Pancreas (tissue), 10 donors: ENCODE measurements at regions not wholly inside any gene's neighbourhood (a gene's known extent, or its start where the extent isn't known, plus 50 kb on each side); places are given as distances from the start of the nearest gene placed in this dataset.

Source experiments
- ATAC-seq, 4 donors: fragments of 200-7000 bp; cut with Tn5 transposase; one replicate each; pipeline versions ENCODE4 v1.8.0 to v1.9.1; 2020; ENCODE audit warnings: mild to moderate bottlenecking in 4 of 4, moderate library complexity in 4 of 4
- DNase-seq, 6 donors: peaks; one replicate each; pipeline ENCODE4 v3.0.0-alpha.2; 2020
- FAIRE-seq: peaks from 2 replicates; lab custom pipeline; 2012; peaks lifted over from hg19 to GRCh38; lab: Jason Lieb, UNC
- H3K27ac ChIP-seq, 4 donors: fragments of 200-600 bp; sonication (generic); 1 replicate in 3 of 4; 2 replicates in 1 of 4; pipeline versions ENCODE4 v1.5.0 to v1.8.0; 2020
- H3K27me3 ChIP-seq, 4 donors: fragments of 200-600 bp; one replicate each; pipeline ENCODE4 v1.8.0; 2021
- H3K36me3 ChIP-seq, 3 donors: fragments of 200-600 bp; sonication (generic) in 1 of 3; one replicate each; pipeline versions ENCODE4 v1.5.0 to v1.8.0; 2020 to 2021
- H3K4me1 ChIP-seq, 3 donors: fragments of 200-600 bp; one replicate each; pipeline ENCODE4 v1.8.0; 2021
- H3K4me3 ChIP-seq, 4 donors: fragments of 200-600 bp; sonication (generic) in 2 of 4; one replicate each; pipeline versions ENCODE4 v1.5.0 to v1.8.0; 2020 to 2021
- H3K9me3 ChIP-seq, 4 donors: fragments of 200-600 bp; one replicate each; pipeline ENCODE4 v1.8.0; 2021
- WGBS, 2 donors: extraction: QIAGEN DNeasy Blood & Tissue Kit; methylation state at CpG; one replicate each; pipeline ENCODE4 v1.1.7; 2013; 5-methylcytosine and 5-hydroxymethylcytosine counted together
- intact Hi-C, 3 donors: fragments of 100-400 bp; cut with DNase I; formaldehyde crosslinking; loops; one replicate each; pipeline versions ENCODE4 v1.11.1 to v1.14.2; 2022
- TF ChIP-seq, protein P1 (sequence below), 4 donors: fragments of 200-600 bp; sonication (generic) in 3 of 4; IDR thresholded peaks; one replicate each; pipeline versions ENCODE4 v1.5.0 to v1.8.0; 2021; ENCODE audit warnings: antibody characterized with exemption in 4 of 4
- donor health status: healthy with polysubstance abuse.
- donor health status: DM: no; HTN: no; CAD: no; lungs with moderate emphysema.
- donor health status: DM: no; HTN: no; CAD: no.
- donor health status: control.
- donor health status: control.
- donor health status: Bipolar disorder and iron deficiency.
- donor health status: DM: yes; HTN: yes; CAD: no.
- donor health status: DM: no; HTN: no; CAD: no.
- donor health status: DM: no; HTN: no; CAD: no.
- donor health status: DM: yes; HTN: yes; CAD: no.

DNA sequence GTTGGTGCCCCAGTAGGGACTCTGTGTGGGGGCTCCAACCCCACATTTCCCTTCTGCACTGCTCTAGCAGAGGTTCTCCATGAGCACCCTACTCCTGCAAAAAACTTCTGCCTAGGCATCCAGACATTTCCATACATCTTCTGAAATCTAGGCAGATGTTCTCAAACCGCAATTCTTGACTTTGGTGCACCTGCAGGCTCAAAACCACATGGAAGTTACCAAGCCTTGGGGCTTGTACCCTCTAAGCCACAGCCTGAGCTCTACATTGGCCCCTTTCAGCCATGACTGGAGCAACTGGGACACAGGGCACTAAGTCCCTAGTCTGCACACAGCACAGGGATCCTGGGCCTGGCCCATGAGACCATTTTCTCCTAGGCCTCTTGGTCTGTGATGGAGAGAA is 66.5 kb upstream of the VGLL3 start:
- TF ChIP-seq, protein P1, sequence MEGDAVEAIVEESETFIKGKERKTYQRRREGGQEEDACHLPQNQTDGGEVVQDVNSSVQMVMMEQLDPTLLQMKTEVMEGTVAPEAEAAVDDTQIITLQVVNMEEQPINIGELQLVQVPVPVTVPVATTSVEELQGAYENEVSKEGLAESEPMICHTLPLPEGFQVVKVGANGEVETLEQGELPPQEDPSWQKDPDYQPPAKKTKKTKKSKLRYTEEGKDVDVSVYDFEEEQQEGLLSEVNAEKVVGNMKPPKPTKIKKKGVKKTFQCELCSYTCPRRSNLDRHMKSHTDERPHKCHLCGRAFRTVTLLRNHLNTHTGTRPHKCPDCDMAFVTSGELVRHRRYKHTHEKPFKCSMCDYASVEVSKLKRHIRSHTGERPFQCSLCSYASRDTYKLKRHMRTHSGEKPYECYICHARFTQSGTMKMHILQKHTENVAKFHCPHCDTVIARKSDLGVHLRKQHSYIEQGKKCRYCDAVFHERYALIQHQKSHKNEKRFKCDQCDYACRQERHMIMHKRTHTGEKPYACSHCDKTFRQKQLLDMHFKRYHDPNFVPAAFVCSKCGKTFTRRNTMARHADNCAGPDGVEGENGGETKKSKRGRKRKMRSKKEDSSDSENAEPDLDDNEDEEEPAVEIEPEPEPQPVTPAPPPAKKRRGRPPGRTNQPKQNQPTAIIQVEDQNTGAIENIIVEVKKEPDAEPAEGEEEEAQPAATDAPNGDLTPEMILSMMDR (IDR thresholded peaks at IDR 0.05): no peak
- DNase-seq: no peak
- intact Hi-C loops: no loop called here
- H3K4me3 ChIP-seq: no peak overlapping the region
- 93% methylated on average over 1 of the region's 1 CpG for WGBS, 2 donors
- ATAC-seq: no peak
- no peaks in the 10 kb centered on the region for H3K36me3 ChIP-seq
- no peaks in the 10 kb centered on the region for H3K4me1 ChIP-seq
- no peaks in the 10 kb centered on the region for H3K9me3 ChIP-seq
- H3K27ac ChIP-seq: no peak overlapping the region
- no peaks in the 10 kb centered on the region for H3K27me3 ChIP-seq
- FAIRE-seq: no peak

DNA sequence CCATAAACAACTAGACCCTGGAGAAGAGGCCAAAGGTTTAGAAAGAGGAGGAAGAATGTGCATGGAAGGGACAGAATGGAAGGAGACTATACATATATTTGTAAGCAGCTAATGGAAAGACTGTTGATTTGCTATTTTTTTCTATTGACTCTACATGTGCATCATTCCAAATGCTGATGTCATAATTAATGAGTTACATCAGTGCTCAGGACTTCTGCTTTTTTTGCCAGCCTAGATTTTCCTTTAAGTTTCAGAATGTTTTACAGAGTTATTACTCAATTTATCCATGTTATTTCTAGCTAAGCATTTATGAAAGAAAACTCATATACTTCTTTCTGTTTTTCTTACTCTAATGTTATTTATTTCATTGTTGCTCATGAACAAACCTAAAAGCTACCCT is 62.6 kb upstream of the VGLL3 start:
- H3K27me3 ChIP-seq: no peaks in the 10 kb centered on the region
- intact Hi-C loops: no loop called here
- no peaks in the 10 kb centered on the region for H3K36me3 ChIP-seq
- DNase-seq (no peak), FAIRE-seq (no peak), ATAC-seq (no peak)
- no peaks in the 10 kb centered on the region for H3K9me3 ChIP-seq
- no peak overlapping the region for H3K27ac ChIP-seq
- TF ChIP-seq, protein P1 (IDR thresholded peaks at IDR 0.05): no peak
- H3K4me3 ChIP-seq: no peak overlapping the region
- H3K4me1 ChIP-seq: no peaks in the 10 kb centered on the region

DNA sequence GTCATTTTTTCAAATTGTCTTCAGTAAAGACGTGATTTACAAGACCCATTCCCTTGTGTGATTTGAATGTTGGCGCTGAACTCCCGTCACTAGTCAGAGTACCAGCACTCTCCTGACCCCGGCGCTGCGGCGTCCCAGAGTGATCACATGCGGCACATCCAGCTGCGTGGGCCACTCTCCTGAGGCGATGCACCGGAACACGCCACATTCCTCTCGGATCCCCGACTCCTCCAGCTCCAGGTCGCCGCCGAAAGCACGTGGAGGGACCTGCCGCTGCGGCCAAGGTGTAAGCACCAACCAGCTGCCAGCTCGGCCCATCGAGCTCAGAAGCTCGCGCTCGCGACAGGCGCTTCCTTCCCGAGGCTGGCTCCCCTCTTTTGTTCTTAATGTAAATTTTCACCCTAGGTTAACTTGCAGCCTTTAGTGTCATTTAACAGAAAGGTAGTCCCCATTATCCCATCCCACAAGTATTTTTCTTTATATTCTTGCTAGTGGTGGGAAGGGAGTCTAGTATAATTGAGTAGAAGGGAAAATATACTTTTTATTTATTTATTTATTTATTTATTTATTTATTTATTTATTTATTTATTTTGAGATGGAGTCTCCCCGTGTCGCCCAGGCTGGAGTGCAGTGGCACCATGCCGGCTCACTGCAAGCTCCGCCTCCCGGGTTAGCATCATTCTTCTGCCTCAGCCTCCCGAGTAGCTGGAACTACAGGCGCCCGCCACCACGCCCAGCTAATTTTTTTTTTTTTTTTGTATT is 61.7 kb upstream of the VGLL3 start:
- TF ChIP-seq, protein P1 (IDR thresholded peaks at IDR 0.05): no peak
- DNase-seq: peak in 2 of 6 donors; percentile 57 to 60
- Histone ChIP-seq H3K27me3 (no peaks in the 10 kb centered on the region), H3K9me3 (no peaks in the 10 kb centered on the region), H3K4me1 (no peaks in the 10 kb centered on the region), H3K4me3 (no peak overlapping the region), H3K36me3 (no peaks in the 10 kb centered on the region), H3K27ac (no peak overlapping the region)
- ATAC-seq: peak in 2 of 4 donors; percentile 19 to 22
- no peak for FAIRE-seq
- 60 to 62% methylated on average over 37 of the region's 37 CpGs for WGBS, 2 donors
- intact Hi-C loops: no loop called here

DNA sequence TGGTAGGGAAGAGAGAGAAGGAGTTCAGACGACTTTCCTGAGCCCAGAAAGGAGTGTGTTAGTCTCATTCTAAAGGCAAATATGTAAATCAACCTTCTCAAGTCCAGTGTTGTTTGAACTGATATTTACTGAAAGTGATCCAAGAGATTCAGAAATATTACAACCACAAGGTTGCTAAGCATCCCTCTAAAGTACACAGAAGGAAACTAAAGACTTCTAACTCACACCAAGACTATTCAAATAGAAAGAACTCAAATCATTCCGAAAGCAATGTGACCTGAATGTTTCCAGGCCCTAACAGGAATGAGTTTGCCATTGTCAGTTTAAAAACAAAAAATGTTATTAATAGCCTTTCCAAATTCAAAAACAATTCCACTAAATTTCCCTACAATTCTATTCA is 56.9 kb upstream of the VGLL3 start:
- ATAC-seq (no peak), FAIRE-seq (no peak), DNase-seq (no peak)
- intact Hi-C loops: no loop called here
- Histone ChIP-seq H3K4me1 (no peaks in the 10 kb centered on the region), H3K27me3 (no peaks in the 10 kb centered on the region), H3K9me3 (no peaks in the 10 kb centered on the region), H3K27ac (no peak overlapping the region), H3K36me3 (no peaks in the 10 kb centered on the region), H3K4me3 (no peak overlapping the region)
- WGBS, 2 donors: 55 to 76% methylated on average over 2 of the region's 2 CpGs
- TF ChIP-seq, protein P1 (IDR thresholded peaks at IDR 0.05): no peak

- DNase-seq (no peak), FAIRE-seq (no peak), ATAC-seq (no peak)
- Histone ChIP-seq H3K4me1 (no peaks in the 10 kb centered on the region), H3K27ac (no peak overlapping the region), H3K36me3 (no peaks in the 10 kb centered on the region), H3K27me3 (no peaks in the 10 kb centered on the region), H3K4me3 (no peak overlapping the region), H3K9me3 (no peaks in the 10 kb centered on the region)
- TF ChIP-seq, protein P1 (IDR thresholded peaks at IDR 0.05): no peak
- intact Hi-C loops: no loop called here
- WGBS, 2 donors: 53 to 58% methylated on average over 4 of the region's 4 CpGs
These were observed 55.3 kb upstream of the VGLL3 start for GRCh38 chr3:87046241-87046640.
